ENCODE measurements at regions not wholly inside any gene's neighbourhood (a gene's known extent, or its start where the extent isn't known, plus 50 kb on each side); places are given as distances from the start of the nearest gene placed in this dataset.

GRCh38 chr3:99578339-99578970, 59.9 kb upstream of the COL8A1 start:
- no peak overlapping the region for H3K27ac Mint-ChIP-seq (ENCODE audit: unreplicated experiment)
- no TSS peak for BruUV-seq (replicated peaks)

GRCh38 chr3:99576904-99577559, 61.4 kb upstream of the COL8A1 start:
- H3K27me3 Mint-ChIP-seq (ENCODE audit: insufficient read depth, unreplicated experiment): peaks cover under 1% of the 10 kb centered on the region

More at GRCh38 chr3:99578339-99578970, 59.9 kb upstream of the COL8A1 start:
- Mint-ChIP-seq H3K9me3 (ENCODE audit: unreplicated experiment) (no peaks in the 10 kb centered on the region), H3K4me3 (ENCODE audit: unreplicated experiment) (no peak overlapping the region), H3K27me3 (ENCODE audit: insufficient read depth, unreplicated experiment) (peaks cover 3% of the 10 kb centered on the region), H3K36me3 (ENCODE audit: insufficient read depth, unreplicated experiment) (no peaks in the 10 kb centered on the region), H3K4me1 (ENCODE audit: low read depth, unreplicated experiment) (no peaks in the 10 kb centered on the region)
- H3K4me3 ChIP-seq (ENCODE audit: low read depth, low read length): no peak overlapping the region
- H3K4me1 ChIP-seq: no peaks in the 10 kb centered on the region
- CTCF ChIA-PET: no interaction called here
- H3K9me3 ChIP-seq: no peaks in the 10 kb centered on the region
- intact Hi-C loops (cut with micrococcal nuclease; ENCODE audit: unreplicated experiment): no loop called here
- no peaks in the 10 kb centered on the region for H3K27me3 ChIP-seq (replicated peaks; ENCODE audit: control insufficient read depth, insufficient read depth, low read length)
- POLR2A ChIA-PET: no interaction called here
- no peak for DNase-seq
- no peaks in the 10 kb centered on the region for H3K36me3 ChIP-seq (ENCODE audit: control insufficient read depth, insufficient read depth, low read length)
- TF ChIP-seq, protein P1, sequence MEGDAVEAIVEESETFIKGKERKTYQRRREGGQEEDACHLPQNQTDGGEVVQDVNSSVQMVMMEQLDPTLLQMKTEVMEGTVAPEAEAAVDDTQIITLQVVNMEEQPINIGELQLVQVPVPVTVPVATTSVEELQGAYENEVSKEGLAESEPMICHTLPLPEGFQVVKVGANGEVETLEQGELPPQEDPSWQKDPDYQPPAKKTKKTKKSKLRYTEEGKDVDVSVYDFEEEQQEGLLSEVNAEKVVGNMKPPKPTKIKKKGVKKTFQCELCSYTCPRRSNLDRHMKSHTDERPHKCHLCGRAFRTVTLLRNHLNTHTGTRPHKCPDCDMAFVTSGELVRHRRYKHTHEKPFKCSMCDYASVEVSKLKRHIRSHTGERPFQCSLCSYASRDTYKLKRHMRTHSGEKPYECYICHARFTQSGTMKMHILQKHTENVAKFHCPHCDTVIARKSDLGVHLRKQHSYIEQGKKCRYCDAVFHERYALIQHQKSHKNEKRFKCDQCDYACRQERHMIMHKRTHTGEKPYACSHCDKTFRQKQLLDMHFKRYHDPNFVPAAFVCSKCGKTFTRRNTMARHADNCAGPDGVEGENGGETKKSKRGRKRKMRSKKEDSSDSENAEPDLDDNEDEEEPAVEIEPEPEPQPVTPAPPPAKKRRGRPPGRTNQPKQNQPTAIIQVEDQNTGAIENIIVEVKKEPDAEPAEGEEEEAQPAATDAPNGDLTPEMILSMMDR (IDR thresholded peaks at IDR 0.05; ENCODE audit: insufficient read depth in 1 of 2, low read depth in 1 of 2, low read length in 1 of 2, severe bottlenecking in 1 of 2, unreplicated experiment in 1 of 2): no peak

DNA sequence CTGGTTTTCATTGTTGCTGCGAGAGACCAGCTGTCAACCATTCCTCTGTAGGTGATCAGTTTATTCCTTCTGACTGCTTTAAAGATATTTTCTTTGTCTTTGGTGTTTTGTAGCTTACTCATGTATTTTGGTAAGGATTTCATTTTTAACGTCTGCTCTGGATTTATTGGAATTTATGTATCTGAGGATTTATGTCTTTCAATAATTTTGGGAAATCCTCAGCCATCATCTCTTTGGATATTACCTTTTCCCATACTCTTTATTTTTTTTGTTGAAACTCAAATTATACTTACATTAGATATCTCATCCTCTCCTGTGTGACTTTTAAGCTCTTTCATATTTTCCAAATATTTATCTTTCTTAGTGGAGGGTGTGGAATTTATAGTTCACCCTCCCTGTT, 62.7 kb upstream of the COL8A1 start:
- POLR2A ChIA-PET: no interaction called here
- intact Hi-C loops (cut with micrococcal nuclease; ENCODE audit: unreplicated experiment): no loop called here
- H3K27ac Mint-ChIP-seq (ENCODE audit: unreplicated experiment): no peak overlapping the region
- no peaks in the 10 kb centered on the region for H3K27me3 Mint-ChIP-seq (ENCODE audit: insufficient read depth, unreplicated experiment)
- H3K9me3 Mint-ChIP-seq (ENCODE audit: unreplicated experiment): no peaks in the 10 kb centered on the region
- no peak for DNase-seq
- no peaks in the 10 kb centered on the region for H3K9me3 ChIP-seq
- no peaks in the 10 kb centered on the region for H3K27me3 ChIP-seq (replicated peaks; ENCODE audit: control insufficient read depth, insufficient read depth, low read length)
- H3K4me1 ChIP-seq: no peaks in the 10 kb centered on the region
- no TSS peak for BruUV-seq (replicated peaks)
- no peak overlapping the region for H3K4me3 ChIP-seq (ENCODE audit: low read depth, low read length)
- no peak overlapping the region for H3K4me3 Mint-ChIP-seq (ENCODE audit: unreplicated experiment)
- TF ChIP-seq, protein P1 (IDR thresholded peaks at IDR 0.05; ENCODE audit: insufficient read depth in 1 of 2, low read depth in 1 of 2, low read length in 1 of 2, severe bottlenecking in 1 of 2, unreplicated experiment in 1 of 2): no peak
- H3K4me1 Mint-ChIP-seq (ENCODE audit: low read depth, unreplicated experiment): no peaks in the 10 kb centered on the region
- no peaks in the 10 kb centered on the region for H3K36me3 Mint-ChIP-seq (ENCODE audit: insufficient read depth, unreplicated experiment)
- no peaks in the 10 kb centered on the region for H3K36me3 ChIP-seq (ENCODE audit: control insufficient read depth, insufficient read depth, low read length)
- CTCF ChIA-PET: no interaction called here

More at GRCh38 chr3:99576904-99577559, 61.4 kb upstream of the COL8A1 start:
- Histone ChIP-seq H3K27me3 (replicated peaks; ENCODE audit: control insufficient read depth, insufficient read depth, low read length) (no peaks in the 10 kb centered on the region), H3K36me3 (ENCODE audit: control insufficient read depth, insufficient read depth, low read length) (no peaks in the 10 kb centered on the region), H3K4me1 (no peaks in the 10 kb centered on the region), H3K4me3 (ENCODE audit: low read depth, low read length) (no peak overlapping the region), H3K9me3 (no peaks in the 10 kb centered on the region)
- POLR2A ChIA-PET: no interaction called here
- no peak for DNase-seq
- TF ChIP-seq, protein P1 (IDR thresholded peaks at IDR 0.05; ENCODE audit: insufficient read depth in 1 of 2, low read depth in 1 of 2, low read length in 1 of 2, severe bottlenecking in 1 of 2, unreplicated experiment in 1 of 2): no peak
- no TSS peak for BruUV-seq (replicated peaks)
- CTCF ChIA-PET: no interaction called here
- H3K27ac Mint-ChIP-seq (ENCODE audit: unreplicated experiment): no peak overlapping the region
- H3K36me3 Mint-ChIP-seq (ENCODE audit: insufficient read depth, unreplicated experiment): no peaks in the 10 kb centered on the region
- intact Hi-C loops (cut with micrococcal nuclease; ENCODE audit: unreplicated experiment): no loop called here
- no peaks in the 10 kb centered on the region for H3K9me3 Mint-ChIP-seq (ENCODE audit: unreplicated experiment)
- H3K4me1 Mint-ChIP-seq (ENCODE audit: low read depth, unreplicated experiment): no peaks in the 10 kb centered on the region
- no peak overlapping the region for H3K4me3 Mint-ChIP-seq (ENCODE audit: unreplicated experiment)

All from Caco-2 (cell line).